HepG2 (cell line): ENCODE measurements at regions not wholly inside any gene's neighbourhood (a gene's known extent, or its start where the extent isn't known, plus 50 kb on each side); places are given as distances from the start of the nearest gene placed in this dataset.
A peak's percentile ranks its signal among the peaks of the same experiment; 100 is the strongest.

Experiments
- ATAC-seq: fragments of 200-7000 bp; cut with Tn5 transposase; 3 replicates; pipeline ENCODE4 v1.9.1; 2020; ENCODE audit warnings: mild to moderate bottlenecking, moderate library complexity
- BruUV-seq: library from RNA; stranded (reverse); fragments of 400-500 nt; replicated peaks from 2 replicates; lab custom pipeline; 2021; lab: Mats Ljungman, UMichigan
- CTCF ChIA-PET: fragments of 300-600 bp; formaldehyde crosslinking; extraction: SDS; loops from one replicate; lab custom pipeline; 2021; ENCODE audit warnings: low total read pairs, inconsistent platforms, low intra/inter-chr PET ratio; lab: Yijun Ruan, JAX
- POLR2A ChIA-PET: fragments of 350-600 bp; sonication (Branson Sonifier 250); formaldehyde crosslinking; loops from one replicate; lab custom pipeline; 2020; ENCODE audit warnings: antibody characterized with exemption, inconsistent platforms; lab: Yijun Ruan, JAX
- DNase-seq: peaks from one replicate; pipeline ENCODE4 v3.0.0-alpha.2; 2015; ENCODE audit warnings: low spot score
- FAIRE-seq: peaks from 3 replicates; lab custom pipeline; 2011; peaks lifted over from hg19 to GRCh38; lab: Jason Lieb, UNC
- H2AFZ ChIP-seq: one replicate; pipeline ENCODE4 v1.6.1; 2011; ENCODE audit warnings: low read length, inconsistent platforms
- H3K27ac ChIP-seq: fragments of 300-600 bp; 3 replicates; pipeline ENCODE4 v1.8.0; 2011; ENCODE audit warnings: mixed run types, mild to moderate bottlenecking, mixed read lengths, low read length, inconsistent platforms; ENCODE audit not compliant: insufficient read depth; ENCODE audit errors: extremely low read length
- H3K27me3 ChIP-seq, 2 experiments: fragments of 200-600 bp in 1 of 2; 2 replicates in 1 of 2; 3 replicates in 1 of 2; pipeline versions ENCODE4 v1.6.0 to v1.8.0; 2011; ENCODE audit warnings: low read length in 2 of 2, mild to moderate bottlenecking in 2 of 2, moderate library complexity in 2 of 2, inconsistent platforms in 1 of 2; ENCODE audit not compliant: insufficient read depth in 2 of 2, control insufficient read depth in 1 of 2
- H3K36me3 ChIP-seq, 2 experiments: fragments of 200-600 bp in 1 of 2; replicated peaks in 1 of 2; 2 replicates in 1 of 2; 3 replicates in 1 of 2; pipeline versions ENCODE4 v1.5.1 to v1.8.0; 2011; ENCODE audit warnings: low read length in 2 of 2, inconsistent platforms in 1 of 2; ENCODE audit not compliant: insufficient read depth in 2 of 2, control insufficient read depth in 1 of 2
- H3K4me1 ChIP-seq: 2 replicates; pipeline ENCODE4 v1.5.1; 2012; ENCODE audit warnings: low read length, inconsistent platforms; ENCODE audit not compliant: insufficient read depth
- H3K4me2 ChIP-seq: 2 replicates; pipeline ENCODE4 v1.6.0; 2011; ENCODE audit warnings: low read depth, low read length, inconsistent platforms
- H3K4me3 ChIP-seq, 3 experiments: fragments of 200-600 bp in 1 of 3; sonication (generic), shearing (Covaris generic) in 1 of 3; replicated peaks in 1 of 3; 2 replicates each; pipeline ENCODE4 v1.5.1; 2011 to 2016; ENCODE audit warnings: low read length in 3 of 3, inconsistent platforms in 2 of 3, low read depth in 2 of 3, mild to moderate bottlenecking in 2 of 3, control low read depth in 1 of 3, mixed read lengths in 1 of 3; ENCODE audit not compliant: insufficient read depth in 1 of 3
- H3K79me2 ChIP-seq: one replicate; pipeline ENCODE4 v1.6.1; 2011; ENCODE audit warnings: low read length, inconsistent platforms; ENCODE audit not compliant: insufficient read depth
- H3K9ac ChIP-seq: 2 replicates; pipeline ENCODE4 v1.6.0; 2011; ENCODE audit warnings: mild to moderate bottlenecking, low read depth, low read length, inconsistent platforms; ENCODE audit not compliant: insufficient read depth
- H3K9me3 ChIP-seq: 2 replicates; pipeline ENCODE4 v1.5.1; 2012; ENCODE audit warnings: mild to moderate bottlenecking, low read length
- H4K20me1 ChIP-seq: 2 replicates; pipeline ENCODE4 v1.6.0; 2011; ENCODE audit warnings: inconsistent platforms, mild to moderate bottlenecking, low read length, moderate library complexity; ENCODE audit not compliant: insufficient read depth
- STAG1 ChIP-seq: sonication (generic); formaldehyde crosslinking; IDR thresholded peaks from 2 replicates; pipeline ENCODE4 v1.4.0; 2020; ENCODE audit warnings: missing genetic modification reagents
- ZNF781 ChIP-seq: sonication (generic); formaldehyde crosslinking; IDR thresholded peaks from 2 replicates; pipeline ENCODE4 v1.5.1; 2020; ENCODE audit warnings: borderline replicate concordance, mild to moderate bottlenecking, missing genetic modification reagents; ENCODE audit errors: not compliant biosample characterization
- WGBS: methylation state at CpG from one replicate; pipeline ENCODE4 v1.1.6; 2017; ENCODE audit warnings: low lambda C conversion rate; 5-methylcytosine and 5-hydroxymethylcytosine counted together
- in situ Hi-C: cut with HindIII; loops from 2 replicates; pipeline ENCODE4 v1.10.0; 2017; ENCODE audit warnings: low pct_unique_long_range_greater_than_20kb; ENCODE audit not compliant: extremely low pct_ligation_motif_present
- intact Hi-C: fragments of 100-400 bp; cut with micrococcal nuclease; formaldehyde crosslinking; loops from one replicate; pipeline ENCODE4 v1.10.0; 2022; ENCODE audit not compliant: unreplicated experiment
- TF ChIP-seq, protein P1 (sequence below): fragments of 450-650 bp; IDR thresholded peaks from 2 replicates; pipeline ENCODE4 v1.6.1; 2016
- TF ChIP-seq, protein P2 (sequence below): sonication (generic); formaldehyde crosslinking; IDR thresholded peaks from 2 replicates; pipeline ENCODE4 v1.5.0; 2020; ENCODE audit warnings: mild to moderate bottlenecking, missing genetic modification reagents, moderate library complexity

DNA sequence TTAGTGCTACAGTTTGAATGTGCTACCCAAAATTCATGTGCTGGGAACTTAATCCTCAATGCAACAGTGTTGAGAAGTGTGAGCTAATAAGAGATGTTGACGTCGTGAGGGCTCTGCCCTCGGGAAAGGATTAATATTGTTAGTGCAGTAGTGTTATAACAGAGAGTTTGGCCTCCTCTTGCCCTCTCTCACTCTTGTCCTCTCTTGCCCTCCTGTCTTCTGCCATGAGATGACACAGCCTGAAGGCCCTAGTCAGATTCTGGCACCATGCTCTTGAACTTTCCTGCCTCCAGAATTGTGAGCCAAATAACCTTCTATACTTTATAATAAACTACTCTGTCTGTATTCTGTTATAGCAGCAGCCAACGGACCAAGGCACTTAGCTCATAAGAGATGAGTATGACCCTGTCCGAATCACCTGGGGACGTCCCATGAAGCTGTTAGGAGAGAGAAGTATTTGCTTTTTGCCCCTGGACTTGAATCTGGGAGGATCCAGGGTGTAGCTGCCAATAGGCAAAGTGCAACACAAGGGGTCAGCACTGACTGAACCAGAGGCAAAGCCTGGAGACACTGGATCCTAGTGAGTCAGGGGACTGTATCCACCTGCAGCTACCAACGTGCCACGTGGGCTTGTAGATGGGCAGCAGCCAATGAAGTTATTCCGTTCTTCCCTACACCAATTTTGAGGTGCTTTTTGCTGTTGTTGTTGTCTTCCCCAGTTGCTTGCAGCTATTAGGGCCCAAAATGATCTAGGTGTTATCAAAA is 233.7 kb downstream of the THBS2 start:
- intact Hi-C loops (no loop called here), in situ Hi-C loops (no loop called here)
- H3K27me3 ChIP-seq, result peaks cover 0 to 6% of the 10 kb centered on the region in 2 experiments; a peak in 1 of 5 replicates
- H4K20me1 ChIP-seq, result no peaks in the 10 kb centered on the region
- H2AFZ ChIP-seq, result no peak overlapping the region
- H3K4me3 ChIP-seq, result no peak overlapping the region
- peak; percentile 86 for ATAC-seq
- POLR2A ChIA-PET, result no interaction called here
- H3K9ac ChIP-seq, result no peak overlapping the region
- CTCF ChIA-PET, result no interaction called here
- TF ChIP-seq, protein P1, sequence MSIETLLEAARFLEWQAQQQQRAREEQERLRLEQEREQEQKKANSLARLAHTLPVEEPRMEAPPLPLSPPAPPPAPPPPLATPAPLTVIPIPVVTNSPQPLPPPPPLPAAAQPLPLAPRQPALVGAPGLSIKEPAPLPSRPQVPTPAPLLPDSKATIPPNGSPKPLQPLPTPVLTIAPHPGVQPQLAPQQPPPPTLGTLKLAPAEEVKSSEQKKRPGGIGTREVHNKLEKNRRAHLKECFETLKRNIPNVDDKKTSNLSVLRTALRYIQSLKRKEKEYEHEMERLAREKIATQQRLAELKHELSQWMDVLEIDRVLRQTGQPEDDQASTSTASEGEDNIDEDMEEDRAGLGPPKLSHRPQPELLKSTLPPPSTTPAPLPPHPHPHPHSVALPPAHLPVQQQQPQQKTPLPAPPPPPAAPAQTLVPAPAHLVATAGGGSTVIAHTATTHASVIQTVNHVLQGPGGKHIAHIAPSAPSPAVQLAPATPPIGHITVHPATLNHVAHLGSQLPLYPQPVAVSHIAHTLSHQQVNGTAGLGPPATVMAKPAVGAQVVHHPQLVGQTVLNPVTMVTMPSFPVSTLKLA, result peak; percentile 77
- TF ChIP-seq, protein P2, sequence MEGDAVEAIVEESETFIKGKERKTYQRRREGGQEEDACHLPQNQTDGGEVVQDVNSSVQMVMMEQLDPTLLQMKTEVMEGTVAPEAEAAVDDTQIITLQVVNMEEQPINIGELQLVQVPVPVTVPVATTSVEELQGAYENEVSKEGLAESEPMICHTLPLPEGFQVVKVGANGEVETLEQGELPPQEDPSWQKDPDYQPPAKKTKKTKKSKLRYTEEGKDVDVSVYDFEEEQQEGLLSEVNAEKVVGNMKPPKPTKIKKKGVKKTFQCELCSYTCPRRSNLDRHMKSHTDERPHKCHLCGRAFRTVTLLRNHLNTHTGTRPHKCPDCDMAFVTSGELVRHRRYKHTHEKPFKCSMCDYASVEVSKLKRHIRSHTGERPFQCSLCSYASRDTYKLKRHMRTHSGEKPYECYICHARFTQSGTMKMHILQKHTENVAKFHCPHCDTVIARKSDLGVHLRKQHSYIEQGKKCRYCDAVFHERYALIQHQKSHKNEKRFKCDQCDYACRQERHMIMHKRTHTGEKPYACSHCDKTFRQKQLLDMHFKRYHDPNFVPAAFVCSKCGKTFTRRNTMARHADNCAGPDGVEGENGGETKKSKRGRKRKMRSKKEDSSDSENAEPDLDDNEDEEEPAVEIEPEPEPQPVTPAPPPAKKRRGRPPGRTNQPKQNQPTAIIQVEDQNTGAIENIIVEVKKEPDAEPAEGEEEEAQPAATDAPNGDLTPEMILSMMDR (CRISPR knock-in tag), result peak; percentile 50
- TF ChIP-seq STAG1 (peak; percentile 60), ZNF781 (no peak)
- peaks cover 18% of the 10 kb centered on the region; the same call in 1 of the 2 replicates for H3K9me3 ChIP-seq
- WGBS, result 13% methylated on average over 9 of the region's 9 CpGs
- H3K4me2 ChIP-seq, result no peak overlapping the region
- H3K4me1 ChIP-seq, result no peaks in the 10 kb centered on the region
- DNase-seq, result peak; percentile 28
- BruUV-seq, result no TSS peak
- no peaks in the 10 kb centered on the region for H3K36me3 ChIP-seq
- H3K27ac ChIP-seq, result no peak overlapping the region
- FAIRE-seq, result no peak
- H3K79me2 ChIP-seq, result no peaks in the 10 kb centered on the region
